H1 (cell line): ENCODE measurements at regions not wholly inside any gene's neighbourhood (a gene's known extent, or its start where the extent isn't known, plus 50 kb on each side); places are given as distances from the start of the nearest gene placed in this dataset.

Source experiments
- CHD7 ChIP-seq: fragments of 300-600 bp; sonication (generic); IDR thresholded peaks from 2 replicates; pipeline ENCODE4 v1.7.1; 2012; ENCODE audit warnings: low read length, moderate library complexity, mild to moderate bottlenecking, inconsistent platforms; ENCODE audit not compliant: insufficient replicate concordance
- EP300 ChIP-seq, 2 experiments: IDR thresholded peaks; 1 replicate in 1 of 2; 2 replicates in 1 of 2; pipeline ENCODE4 v1.6.1; 2011 to 2012; ENCODE audit warnings: low read depth in 2 of 2, low read length in 2 of 2, mild to moderate bottlenecking in 2 of 2, borderline replicate concordance in 1 of 2, inconsistent platforms in 1 of 2, moderate library complexity in 1 of 2
- HDAC2 ChIP-seq, 2 experiments: fragments of 300-600 bp in 1 of 2; sonication (generic) in 1 of 2; IDR thresholded peaks; 2 replicates each; pipeline ENCODE4 v1.6.1; 2011 to 2012; ENCODE audit warnings: low read depth in 2 of 2, low read length in 2 of 2, mild to moderate bottlenecking in 2 of 2, moderate library complexity in 2 of 2, borderline replicate concordance in 1 of 2, inconsistent platforms in 1 of 2
- RBBP5 ChIP-seq: IDR thresholded peaks from 2 replicates; pipeline ENCODE4 v1.7.1; 2012; ENCODE audit warnings: low read depth, mild to moderate bottlenecking, inconsistent platforms, low read length, moderate library complexity, borderline replicate concordance
- SP2 ChIP-seq: IDR thresholded peaks from 2 replicates; pipeline ENCODE4 v1.6.1; 2012; ENCODE audit warnings: mild to moderate bottlenecking, low read length, inconsistent platforms

GRCh38 chr6:9593554-9593953 is 821.3 kb downstream of the TFAP2A start (continued):
- TF ChIP-seq CHD7 (no peak), RBBP5 (no peak), EP300 (IDR thresholded peaks at IDR 0.05; ENCODE audit: borderline replicate concordance in 1 of 2, low read depth in 2 of 2, low read length in 2 of 2) (no peak), HDAC2 (IDR thresholded peaks at IDR 0.05; ENCODE audit: borderline replicate concordance in 1 of 2, low read depth in 2 of 2, low read length in 2 of 2) (no peak), SP2 (no peak)
- TF ChIP-seq, all 59 proteins: peak for 0
